ENCODE measurements at regions not wholly inside any gene's neighbourhood (a gene's known extent, or its start where the extent isn't known, plus 50 kb on each side); places are given as distances from the start of the nearest gene placed in this dataset.

DNA sequence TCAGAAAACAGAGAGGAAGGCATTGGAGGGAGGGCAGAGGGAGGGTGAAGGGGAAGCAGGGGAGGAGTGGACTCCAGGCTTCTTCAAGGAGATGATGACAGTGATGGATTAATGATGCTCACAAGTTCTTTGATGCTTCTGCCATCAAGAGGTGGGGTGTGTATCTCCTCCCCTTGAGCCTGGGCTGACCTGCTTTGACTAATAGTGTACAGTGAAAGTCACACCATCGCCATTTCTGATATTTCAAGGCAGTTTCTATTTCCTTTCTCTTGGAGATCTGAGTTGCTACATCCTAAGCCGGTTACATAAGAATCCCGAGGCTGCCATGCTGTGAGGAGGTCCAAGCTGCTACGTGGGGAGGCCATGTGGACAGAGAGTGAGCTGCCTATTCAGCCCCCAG is 312.5 kb downstream of the MAF start:
- no peaks in the 10 kb centered on the region for H3K9me2 ChIP-seq (ENCODE audit: insufficient read depth)
- TF ChIP-seq EZH2 (IDR thresholded peaks at IDR 0.05) (no peak), ZNF274 (IDR thresholded peaks at IDR 0.05; ENCODE audit: low read depth, low read length) (no peak), RAD21 (IDR thresholded peaks at IDR 0.05; ENCODE audit: low read depth) (no peak), SIN3A (IDR thresholded peaks at IDR 0.05; ENCODE audit: low read depth) (no peak)
- no peaks in the 10 kb centered on the region for H3K36me3 ChIP-seq (ENCODE audit: control insufficient read depth in 1 of 2, insufficient read depth in 2 of 2, low read length in 2 of 2)
- ATAC-seq (no peak), DNase-seq (ENCODE audit: low read depth, low spot score) (no peak)
- ChIA-PET POLR2A (no interaction called here), CTCF (no interaction called here), RAD21 (ENCODE audit: low non-redundant PET in 1 of 2, low total read pairs in 2 of 2, uncharacterized antibody in 2 of 2, unreplicated experiment in 2 of 2) (no interaction called here)
- H2AFZ ChIP-seq (ENCODE audit: low read depth, low read length, poor library complexity, severe bottlenecking): no peak overlapping the region
- H3K79me2 ChIP-seq (ENCODE audit: insufficient read depth, low read length): no peaks in the 10 kb centered on the region
- H3K4me1 ChIP-seq (ENCODE audit: control insufficient read depth in 1 of 2, insufficient read depth in 2 of 2, low read length in 2 of 2): no peaks in the 10 kb centered on the region
- no peak overlapping the region for H3K4me3 ChIP-seq (replicated peaks in 1 of 2; ENCODE audit: low read depth in 1 of 2, low read length in 2 of 2)
- intact Hi-C loops (cut with micrococcal nuclease): no loop called here
- H3K27me3 ChIP-seq (ENCODE audit: insufficient read depth, low read length): no peaks in the 10 kb centered on the region
- no peak overlapping the region for H3K9ac ChIP-seq (ENCODE audit: low read length)
- no peak overlapping the region for H3K4me2 ChIP-seq (ENCODE audit: low read length)
- H3K9me3 ChIP-seq (ENCODE audit: control insufficient read depth in 1 of 2, insufficient read depth in 1 of 2, low read depth in 1 of 2, low read length in 2 of 2): peaks cover 0 to 42% of the 10 kb centered on the region in 2 experiments; a peak in 2 of 4 replicates
- BruUV-seq (replicated peaks): no TSS peak
- no peak overlapping the region for H3K27ac ChIP-seq (ENCODE audit: low read depth, low read length)
- H4K20me1 ChIP-seq (ENCODE audit: insufficient read depth): no peaks in the 10 kb centered on the region

DNA sequence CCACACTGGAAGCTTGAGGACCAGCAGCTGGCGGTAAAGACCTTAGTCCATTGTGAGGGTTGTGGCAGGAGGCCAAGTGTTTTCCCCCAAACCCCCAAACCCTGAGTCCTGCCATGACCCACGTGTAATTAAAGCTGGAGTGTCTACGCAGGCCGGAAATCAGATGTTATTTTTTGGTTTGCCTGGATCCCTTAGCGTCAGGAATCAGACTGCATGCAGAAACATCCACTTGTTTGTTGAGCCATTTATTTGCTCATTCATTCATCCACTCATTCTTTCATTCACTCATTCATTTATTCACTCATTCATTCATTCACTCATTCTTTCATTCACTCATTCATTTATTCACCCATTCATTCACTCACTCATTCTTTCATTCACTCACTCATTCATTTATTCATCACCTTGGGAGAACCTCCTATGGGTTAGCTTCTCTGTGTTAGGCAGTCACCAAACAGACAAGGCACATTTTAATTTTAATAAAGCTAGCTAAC is 313.1 kb downstream of the MAF start:
- H3K9me3 ChIP-seq (ENCODE audit: control insufficient read depth in 1 of 2, insufficient read depth in 1 of 2, low read depth in 1 of 2, low read length in 2 of 2): peaks cover 0 to 41% of the 10 kb centered on the region in 2 experiments; a peak in 2 of 4 replicates
- ChIA-PET POLR2A (no interaction called here), RAD21 (ENCODE audit: low non-redundant PET in 1 of 2, low total read pairs in 2 of 2, uncharacterized antibody in 2 of 2, unreplicated experiment in 2 of 2) (no interaction called here), CTCF (no interaction called here)
- H3K9ac ChIP-seq (ENCODE audit: low read length): no peak overlapping the region
- no peaks in the 10 kb centered on the region for H3K79me2 ChIP-seq (ENCODE audit: insufficient read depth, low read length)
- H3K36me3 ChIP-seq (ENCODE audit: control insufficient read depth in 1 of 2, insufficient read depth in 2 of 2, low read length in 2 of 2): no peaks in the 10 kb centered on the region
- no peak overlapping the region for H3K27ac ChIP-seq (ENCODE audit: low read depth, low read length)
- intact Hi-C loops (cut with micrococcal nuclease): no loop called here
- no peaks in the 10 kb centered on the region for H3K4me1 ChIP-seq (ENCODE audit: control insufficient read depth in 1 of 2, insufficient read depth in 2 of 2, low read length in 2 of 2)
- no peaks in the 10 kb centered on the region for H4K20me1 ChIP-seq (ENCODE audit: insufficient read depth)
- no peaks in the 10 kb centered on the region for H3K9me2 ChIP-seq (ENCODE audit: insufficient read depth)
- ATAC-seq: no peak
- no TSS peak for BruUV-seq (replicated peaks)
- no peak for DNase-seq (ENCODE audit: low read depth, low spot score)
- no peak overlapping the region for H3K4me2 ChIP-seq (ENCODE audit: low read length)
- TF ChIP-seq ELF1 (IDR thresholded peaks at IDR 0.05; ENCODE audit: borderline replicate concordance, low read depth) (no peak), POLR2AphosphoS5 (IDR thresholded peaks at IDR 0.05; ENCODE audit: low read depth, low read length) (no peak), EZH2phosphoT487 (IDR thresholded peaks at IDR 0.05; ENCODE audit: borderline replicate concordance) (no peak), RAD21 (IDR thresholded peaks at IDR 0.05; ENCODE audit: low read depth) (no peak), YY1 (IDR thresholded peaks at IDR 0.05; ENCODE audit: extremely low read depth, insufficient replicate concordance, low read depth, low read length) (no peak), ZNF274 (IDR thresholded peaks at IDR 0.05; ENCODE audit: low read depth, low read length) (no peak), EGR1 (IDR thresholded peaks at IDR 0.05; ENCODE audit: low read depth) (no peak), POLR2A (IDR thresholded peaks at IDR 0.05; ENCODE audit: borderline replicate concordance, extremely low read depth, insufficient read depth, insufficient read length) (no peak)
- TF ChIP-seq, protein P1, sequence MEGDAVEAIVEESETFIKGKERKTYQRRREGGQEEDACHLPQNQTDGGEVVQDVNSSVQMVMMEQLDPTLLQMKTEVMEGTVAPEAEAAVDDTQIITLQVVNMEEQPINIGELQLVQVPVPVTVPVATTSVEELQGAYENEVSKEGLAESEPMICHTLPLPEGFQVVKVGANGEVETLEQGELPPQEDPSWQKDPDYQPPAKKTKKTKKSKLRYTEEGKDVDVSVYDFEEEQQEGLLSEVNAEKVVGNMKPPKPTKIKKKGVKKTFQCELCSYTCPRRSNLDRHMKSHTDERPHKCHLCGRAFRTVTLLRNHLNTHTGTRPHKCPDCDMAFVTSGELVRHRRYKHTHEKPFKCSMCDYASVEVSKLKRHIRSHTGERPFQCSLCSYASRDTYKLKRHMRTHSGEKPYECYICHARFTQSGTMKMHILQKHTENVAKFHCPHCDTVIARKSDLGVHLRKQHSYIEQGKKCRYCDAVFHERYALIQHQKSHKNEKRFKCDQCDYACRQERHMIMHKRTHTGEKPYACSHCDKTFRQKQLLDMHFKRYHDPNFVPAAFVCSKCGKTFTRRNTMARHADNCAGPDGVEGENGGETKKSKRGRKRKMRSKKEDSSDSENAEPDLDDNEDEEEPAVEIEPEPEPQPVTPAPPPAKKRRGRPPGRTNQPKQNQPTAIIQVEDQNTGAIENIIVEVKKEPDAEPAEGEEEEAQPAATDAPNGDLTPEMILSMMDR (IDR thresholded peaks at IDR 0.05 in 2 of 3, conservative IDR thresholded peaks at IDR 0.05 in 1 of 3; ENCODE audit: borderline replicate concordance in 1 of 3, insufficient read depth in 1 of 3, low read depth in 2 of 3, low read length in 2 of 3): no peak
- TF ChIP-seq, protein P2, sequence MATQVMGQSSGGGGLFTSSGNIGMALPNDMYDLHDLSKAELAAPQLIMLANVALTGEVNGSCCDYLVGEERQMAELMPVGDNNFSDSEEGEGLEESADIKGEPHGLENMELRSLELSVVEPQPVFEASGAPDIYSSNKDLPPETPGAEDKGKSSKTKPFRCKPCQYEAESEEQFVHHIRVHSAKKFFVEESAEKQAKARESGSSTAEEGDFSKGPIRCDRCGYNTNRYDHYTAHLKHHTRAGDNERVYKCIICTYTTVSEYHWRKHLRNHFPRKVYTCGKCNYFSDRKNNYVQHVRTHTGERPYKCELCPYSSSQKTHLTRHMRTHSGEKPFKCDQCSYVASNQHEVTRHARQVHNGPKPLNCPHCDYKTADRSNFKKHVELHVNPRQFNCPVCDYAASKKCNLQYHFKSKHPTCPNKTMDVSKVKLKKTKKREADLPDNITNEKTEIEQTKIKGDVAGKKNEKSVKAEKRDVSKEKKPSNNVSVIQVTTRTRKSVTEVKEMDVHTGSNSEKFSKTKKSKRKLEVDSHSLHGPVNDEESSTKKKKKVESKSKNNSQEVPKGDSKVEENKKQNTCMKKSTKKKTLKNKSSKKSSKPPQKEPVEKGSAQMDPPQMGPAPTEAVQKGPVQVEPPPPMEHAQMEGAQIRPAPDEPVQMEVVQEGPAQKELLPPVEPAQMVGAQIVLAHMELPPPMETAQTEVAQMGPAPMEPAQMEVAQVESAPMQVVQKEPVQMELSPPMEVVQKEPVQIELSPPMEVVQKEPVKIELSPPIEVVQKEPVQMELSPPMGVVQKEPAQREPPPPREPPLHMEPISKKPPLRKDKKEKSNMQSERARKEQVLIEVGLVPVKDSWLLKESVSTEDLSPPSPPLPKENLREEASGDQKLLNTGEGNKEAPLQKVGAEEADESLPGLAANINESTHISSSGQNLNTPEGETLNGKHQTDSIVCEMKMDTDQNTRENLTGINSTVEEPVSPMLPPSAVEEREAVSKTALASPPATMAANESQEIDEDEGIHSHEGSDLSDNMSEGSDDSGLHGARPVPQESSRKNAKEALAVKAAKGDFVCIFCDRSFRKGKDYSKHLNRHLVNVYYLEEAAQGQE (IDR thresholded peaks at IDR 0.05; ENCODE audit: low read depth): no peak
- TF ChIP-seq, protein P3, sequence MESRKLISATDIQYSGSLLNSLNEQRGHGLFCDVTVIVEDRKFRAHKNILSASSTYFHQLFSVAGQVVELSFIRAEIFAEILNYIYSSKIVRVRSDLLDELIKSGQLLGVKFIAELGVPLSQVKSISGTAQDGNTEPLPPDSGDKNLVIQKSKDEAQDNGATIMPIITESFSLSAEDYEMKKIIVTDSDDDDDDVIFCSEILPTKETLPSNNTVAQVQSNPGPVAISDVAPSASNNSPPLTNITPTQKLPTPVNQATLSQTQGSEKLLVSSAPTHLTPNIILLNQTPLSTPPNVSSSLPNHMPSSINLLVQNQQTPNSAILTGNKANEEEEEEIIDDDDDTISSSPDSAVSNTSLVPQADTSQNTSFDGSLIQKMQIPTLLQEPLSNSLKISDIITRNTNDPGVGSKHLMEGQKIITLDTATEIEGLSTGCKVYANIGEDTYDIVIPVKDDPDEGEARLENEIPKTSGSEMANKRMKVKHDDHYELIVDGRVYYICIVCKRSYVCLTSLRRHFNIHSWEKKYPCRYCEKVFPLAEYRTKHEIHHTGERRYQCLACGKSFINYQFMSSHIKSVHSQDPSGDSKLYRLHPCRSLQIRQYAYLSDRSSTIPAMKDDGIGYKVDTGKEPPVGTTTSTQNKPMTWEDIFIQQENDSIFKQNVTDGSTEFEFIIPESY (IDR thresholded peaks at IDR 0.05; ENCODE audit: extremely low read depth, insufficient replicate concordance, low read length): no peak
- no peak overlapping the region for H2AFZ ChIP-seq (ENCODE audit: low read depth, low read length, poor library complexity, severe bottlenecking)
- H3K27me3 ChIP-seq (ENCODE audit: insufficient read depth, low read length): no peaks in the 10 kb centered on the region
- H3K4me3 ChIP-seq (replicated peaks in 1 of 2; ENCODE audit: low read depth in 1 of 2, low read length in 2 of 2): no peak overlapping the region
